Muscle of back (tissue), 3 donors: ENCODE measurements at regions not wholly inside any gene's neighbourhood (a gene's known extent, or its start where the extent isn't known, plus 50 kb on each side); places are given as distances from the start of the nearest gene placed in this dataset.
A peak's percentile ranks its signal among the peaks of the same experiment; 100 is the strongest.

Experiments used
- DNase-seq, 3 donors: peaks; one replicate each; pipeline versions ENCODE4 v3.0.0 to v3.0.0-alpha.2; 2013

DNA sequence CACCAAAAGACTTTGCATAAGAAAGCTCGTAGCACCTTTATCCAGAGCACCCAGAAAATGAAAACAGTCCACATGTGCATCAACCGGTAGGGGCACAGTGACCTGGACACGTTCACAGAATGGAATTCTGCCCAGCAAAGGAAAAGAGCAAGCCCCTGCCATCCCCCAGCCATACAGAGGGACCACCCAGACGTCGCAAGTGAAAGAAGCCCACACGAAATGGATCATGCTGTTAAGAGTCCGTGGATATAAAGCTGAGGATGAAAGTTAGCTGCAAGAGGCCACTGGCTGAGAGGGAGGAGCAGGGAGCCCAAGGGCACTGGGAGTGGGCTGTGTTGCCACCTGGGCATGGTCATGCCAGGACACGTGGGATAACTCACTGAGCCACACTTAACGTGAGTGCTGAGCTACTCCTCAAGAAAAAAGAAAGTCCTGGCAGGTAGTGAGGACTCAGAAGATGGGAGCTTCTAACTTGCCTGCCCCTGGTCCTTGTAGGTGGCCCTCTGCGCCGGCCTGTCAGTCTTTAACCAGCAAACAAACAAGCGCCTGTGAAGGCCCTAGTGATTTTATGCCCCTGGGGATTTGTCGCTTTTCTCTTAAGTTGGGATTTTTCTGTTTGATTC, 190.7 kb downstream of the C16orf95 start:
- DNase-seq, result peak in 1 of 3 donors; percentile 38

DNA sequence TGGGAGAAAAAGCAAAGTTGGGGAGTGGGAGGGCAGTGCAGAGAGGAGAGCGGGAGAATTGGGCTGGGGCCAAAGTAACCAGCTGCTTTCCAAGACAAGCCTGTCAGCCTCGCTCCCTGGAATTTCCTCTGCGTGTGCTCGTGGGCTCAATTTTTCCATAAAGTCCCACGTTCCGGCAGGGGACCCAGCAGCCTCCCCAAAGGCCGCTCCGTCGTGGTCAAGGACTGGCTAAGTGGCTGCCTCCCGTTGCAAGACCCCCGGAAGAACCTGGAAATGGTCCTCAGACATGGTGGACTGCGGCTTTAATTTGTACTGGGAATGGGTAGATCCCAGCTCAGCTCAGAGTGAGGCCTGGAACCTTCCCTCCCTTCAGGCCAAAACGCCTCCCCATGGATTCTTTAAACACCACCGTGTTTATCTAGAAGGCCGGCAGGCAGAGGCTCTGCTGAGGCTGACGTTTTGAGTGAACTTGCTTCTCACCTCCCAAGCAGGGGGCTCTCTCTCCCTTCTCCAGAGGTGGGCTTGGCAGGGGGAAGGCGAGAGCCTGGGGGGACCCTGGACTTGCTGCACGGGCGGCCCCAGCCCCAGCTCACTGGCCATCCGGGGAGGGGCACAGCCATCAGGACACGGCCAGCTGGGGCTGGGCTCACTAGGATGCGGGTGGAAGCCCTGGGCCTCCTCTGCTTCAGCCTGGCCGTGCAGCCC, 190.0 kb downstream of the C16orf95 start:
- DNase-seq, result peak; percentile 31 to 69 (median 57)

DNA sequence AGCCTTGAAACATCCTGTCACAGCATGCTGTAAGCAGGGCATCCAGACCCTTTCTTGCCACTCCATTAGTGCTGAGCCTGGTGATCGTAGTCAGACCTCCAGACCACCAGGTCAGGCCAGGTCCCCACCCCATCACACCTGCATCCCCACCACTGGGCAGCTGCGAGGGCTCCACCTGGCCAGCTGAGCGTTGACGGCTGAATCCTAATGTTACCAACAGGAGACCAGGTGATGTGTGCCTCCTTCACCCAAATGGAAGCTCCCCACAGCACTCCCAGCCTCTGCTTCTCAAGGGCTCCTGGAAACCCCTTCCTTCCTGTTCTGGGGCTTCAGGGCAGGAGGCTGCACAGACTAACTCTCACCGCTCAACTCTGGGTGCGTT, 189.4 kb downstream of the C16orf95 start:
- DNase-seq, result no peak

DNA sequence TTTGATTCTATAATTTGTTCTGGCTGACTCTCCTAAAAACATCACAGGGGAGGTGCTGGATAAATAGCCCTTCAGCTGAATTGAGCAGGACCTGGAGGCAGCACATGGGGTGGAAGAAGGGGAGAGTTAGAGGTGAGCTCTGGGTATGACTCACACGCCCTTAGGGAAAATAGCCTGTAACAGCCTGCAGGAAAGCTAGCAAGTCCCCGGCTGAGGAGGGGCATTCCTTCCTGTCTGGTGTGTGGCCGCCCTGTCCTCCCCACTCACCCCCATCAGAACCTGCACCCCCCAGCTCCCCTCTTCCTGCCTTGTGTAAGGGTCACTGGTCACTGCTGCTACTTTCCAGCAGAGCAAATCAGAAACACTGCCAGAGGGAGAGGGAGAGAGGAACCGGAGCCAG, 187.4 kb downstream of the C16orf95 start:
- DNase-seq, result peak in 1 of 3 donors; percentile 33

DNA sequence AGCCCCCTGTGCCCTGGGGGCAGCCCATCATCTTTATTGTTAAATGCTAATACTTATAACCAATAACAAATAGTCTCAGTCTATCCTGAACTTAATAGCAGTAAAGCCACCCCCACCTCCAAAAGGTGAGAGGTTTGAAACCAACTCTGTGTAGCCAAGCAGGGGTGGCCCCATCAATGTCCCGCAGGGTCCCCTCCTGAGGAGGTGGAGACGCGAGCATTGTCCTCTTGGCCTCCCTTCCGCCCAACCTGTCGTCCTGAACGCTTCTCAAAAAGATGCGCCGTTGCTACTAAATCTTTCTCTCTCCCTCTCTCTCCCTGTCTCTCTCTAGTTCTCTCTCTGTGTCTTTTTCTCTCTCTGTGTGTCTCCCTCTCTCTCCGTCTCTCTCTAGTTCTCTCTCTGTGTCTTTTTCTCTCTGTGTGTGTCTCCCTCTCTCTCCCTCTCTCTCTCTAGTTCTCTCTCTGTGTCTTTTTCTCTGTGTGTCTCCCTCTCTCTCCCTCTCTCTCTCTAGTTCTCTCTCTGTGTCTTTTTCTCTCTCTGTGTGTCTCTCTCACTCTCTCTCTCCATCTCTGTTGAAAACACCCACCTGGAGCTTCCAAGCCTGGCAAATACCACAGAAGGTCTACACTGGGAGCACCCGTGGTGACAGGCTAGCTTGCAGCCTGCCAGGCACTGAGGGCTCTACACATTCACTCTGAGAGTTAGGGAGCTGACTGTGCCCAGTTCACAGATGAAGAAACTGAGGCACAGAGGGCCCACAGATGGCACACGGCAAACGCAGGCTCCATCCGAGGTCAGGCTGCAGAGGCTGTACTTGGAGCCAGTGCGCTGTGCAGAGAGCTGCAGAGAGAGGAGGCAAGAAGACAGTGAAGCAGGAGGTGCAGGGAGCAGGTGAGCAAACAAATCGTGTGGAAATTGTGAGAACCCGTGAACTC, 185.9 kb downstream of the C16orf95 start:
- DNase-seq, result no peak

DNA sequence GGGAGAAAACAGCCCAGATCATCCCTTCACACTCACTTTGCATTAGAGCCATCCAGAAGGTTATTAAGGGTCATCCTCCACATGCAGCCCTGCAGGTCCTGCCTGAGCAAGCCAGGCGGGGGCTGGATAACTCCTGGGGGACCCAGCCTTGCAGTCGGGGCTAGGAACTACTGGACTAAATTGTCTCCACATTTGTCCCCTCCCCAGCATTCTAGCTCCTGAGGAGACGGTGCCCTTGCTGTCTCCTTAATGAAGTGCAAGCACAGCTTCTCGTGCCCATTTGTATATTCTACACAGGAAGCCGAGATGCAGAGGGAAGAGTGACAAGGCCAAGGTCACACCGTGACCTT, 185.2 kb downstream of the C16orf95 start:
- no peak for DNase-seq

DNA sequence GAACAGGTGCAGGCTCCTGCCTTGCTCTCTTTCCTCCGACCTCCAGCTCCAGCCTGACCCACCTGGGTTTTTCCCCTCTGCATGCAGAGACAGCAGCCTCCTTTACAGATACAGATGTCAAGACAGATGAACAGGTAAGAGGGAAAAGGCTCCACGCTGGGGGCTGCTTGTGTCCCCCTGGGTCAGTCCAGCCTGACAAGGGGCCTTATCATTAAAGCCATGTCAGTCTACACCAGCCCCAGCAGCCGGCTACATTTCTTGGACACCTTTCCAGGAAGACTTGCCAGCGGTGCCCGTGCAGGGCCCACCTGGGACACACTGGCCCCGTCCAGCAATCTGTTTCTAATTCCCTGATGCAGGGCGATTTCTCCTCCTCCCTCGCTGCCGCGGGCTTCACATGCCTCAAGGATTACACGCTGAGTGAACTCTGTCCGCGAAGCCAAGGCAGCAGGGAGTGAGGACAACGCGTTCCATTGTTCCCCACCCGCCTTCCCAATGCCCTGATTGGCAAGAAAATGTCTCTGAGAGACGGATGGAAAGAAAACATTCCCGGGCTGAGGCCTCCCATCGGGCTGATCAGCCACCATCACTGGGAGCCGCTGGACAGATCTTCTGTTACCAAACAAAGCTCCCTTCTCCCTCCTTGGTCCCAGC, 184.7 kb downstream of the C16orf95 start:
- peak in 2 of 3 donors; percentile 30 to 41 for DNase-seq

DNA sequence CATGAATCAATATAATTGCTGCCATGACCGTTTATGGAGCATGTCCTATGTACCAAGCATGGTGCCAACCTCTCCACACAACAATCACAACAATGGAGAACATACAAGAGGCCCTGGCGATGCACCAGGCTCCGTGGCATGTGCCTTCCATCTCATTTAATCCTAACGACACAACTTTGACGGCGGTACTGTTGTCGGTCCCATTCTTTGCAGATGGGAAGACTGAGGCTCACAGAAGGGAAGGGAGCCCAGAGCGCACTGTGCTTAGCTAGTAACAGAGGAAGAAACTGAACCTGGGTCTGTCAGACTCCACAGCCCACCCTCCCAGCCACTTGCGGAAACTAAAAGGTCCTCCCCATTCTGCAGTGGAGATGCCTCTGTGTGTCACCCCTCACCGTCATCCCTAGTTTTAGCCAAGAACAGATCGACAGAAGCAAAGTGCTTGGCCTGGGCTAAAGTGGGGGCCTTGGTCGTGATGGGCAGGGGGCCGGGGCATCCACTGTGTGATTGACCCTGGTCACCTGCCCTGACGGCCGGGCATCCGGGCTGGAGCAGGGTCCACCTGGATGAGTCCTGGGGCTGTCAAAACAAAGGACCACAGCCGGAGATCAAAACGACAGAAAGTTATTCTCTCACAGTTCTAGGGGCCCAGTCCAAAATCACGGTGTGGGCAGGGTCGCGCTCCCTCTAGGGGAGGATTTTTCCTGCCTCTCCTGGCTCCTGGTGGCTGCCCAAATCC, 183.9 kb downstream of the C16orf95 start:
- no peak for DNase-seq

DNA sequence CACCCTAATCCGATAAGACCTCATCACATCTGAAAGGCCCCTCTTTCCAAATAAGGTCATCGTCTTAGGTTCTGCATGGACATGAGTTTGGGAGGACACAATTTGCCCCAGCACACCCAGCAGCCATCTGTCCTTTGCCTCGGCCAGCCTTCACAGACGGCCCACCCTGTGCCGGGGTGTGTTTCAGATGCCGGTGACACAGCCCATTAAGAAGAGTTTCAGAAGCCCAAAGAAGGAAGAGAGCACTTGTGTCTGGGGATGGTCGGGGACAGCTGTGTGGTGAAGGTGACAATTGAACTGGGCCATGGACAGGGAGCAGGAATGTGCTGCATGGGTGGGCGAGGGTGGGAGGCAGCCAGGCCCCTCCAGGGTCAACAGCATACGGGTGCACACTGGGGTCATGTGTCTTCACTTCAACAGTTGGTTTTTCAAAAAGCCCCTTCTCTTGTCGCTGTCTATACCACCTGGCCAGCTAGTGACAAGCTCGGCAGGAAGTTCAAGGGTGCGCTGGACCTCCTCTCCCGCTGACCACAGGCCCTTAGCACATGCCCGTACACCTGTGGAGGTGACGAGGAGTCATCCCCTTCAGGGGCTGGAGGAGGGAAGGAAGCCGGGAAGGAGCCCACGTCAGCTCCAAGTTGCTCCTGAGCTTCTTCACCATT, 183.1 kb downstream of the C16orf95 start:
- DNase-seq, result no peak

DNA sequence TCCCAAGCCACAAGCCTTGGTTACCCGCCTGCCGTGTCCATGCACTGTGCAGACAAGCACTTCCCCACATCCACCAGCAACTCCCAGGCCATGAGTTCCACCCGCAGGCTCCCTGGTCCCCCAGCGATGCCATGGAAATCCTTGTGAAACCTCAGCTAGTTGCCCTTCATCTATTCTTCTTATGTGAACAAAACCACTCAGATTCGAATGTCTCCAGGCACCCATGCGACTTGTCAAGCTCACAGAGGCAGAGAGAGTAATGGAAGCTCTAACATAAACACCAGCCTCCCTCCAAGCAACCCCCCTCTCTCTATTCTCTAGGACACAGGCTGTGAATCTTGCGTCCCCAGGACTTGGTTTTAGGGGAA, 182.6 kb downstream of the C16orf95 start:
- no peak for DNase-seq

DNA sequence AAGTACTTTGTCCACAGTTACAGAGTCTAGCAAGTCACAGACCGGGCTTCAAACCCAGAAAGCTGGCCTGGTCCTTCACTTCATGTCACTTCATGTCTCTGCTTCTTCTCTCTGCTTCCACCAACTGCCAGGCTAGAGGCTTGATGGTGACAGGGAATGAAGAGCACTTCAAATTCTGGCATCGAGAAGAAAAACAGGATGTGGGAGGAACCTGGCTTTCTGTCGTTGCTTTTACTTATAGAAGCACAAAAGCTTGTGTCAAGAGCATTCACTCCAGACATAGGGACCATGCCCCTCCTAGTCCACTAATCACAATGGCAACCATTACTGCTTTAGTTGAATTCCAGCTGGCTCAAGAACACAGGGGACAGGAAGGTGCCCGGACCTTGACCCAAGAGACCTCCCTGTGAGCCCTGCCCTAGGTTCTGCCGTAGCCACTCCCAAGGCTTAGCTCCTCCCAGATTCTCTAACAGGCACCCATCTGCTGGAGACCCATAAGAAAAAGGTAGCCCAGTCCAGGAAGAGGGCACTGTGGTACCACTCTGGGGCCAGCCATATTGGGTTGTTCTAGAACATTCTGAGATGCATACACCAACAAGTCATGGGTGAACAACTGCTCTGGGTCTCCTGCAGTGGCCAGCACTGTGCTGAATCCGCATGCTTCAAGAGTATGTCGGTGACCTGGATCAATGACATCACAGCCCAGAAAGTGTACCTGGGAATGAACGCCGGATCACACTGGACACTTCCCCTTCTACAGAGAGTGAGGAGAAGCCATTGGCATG, 181.8 kb downstream of the C16orf95 start:
- no peak for DNase-seq

DNA sequence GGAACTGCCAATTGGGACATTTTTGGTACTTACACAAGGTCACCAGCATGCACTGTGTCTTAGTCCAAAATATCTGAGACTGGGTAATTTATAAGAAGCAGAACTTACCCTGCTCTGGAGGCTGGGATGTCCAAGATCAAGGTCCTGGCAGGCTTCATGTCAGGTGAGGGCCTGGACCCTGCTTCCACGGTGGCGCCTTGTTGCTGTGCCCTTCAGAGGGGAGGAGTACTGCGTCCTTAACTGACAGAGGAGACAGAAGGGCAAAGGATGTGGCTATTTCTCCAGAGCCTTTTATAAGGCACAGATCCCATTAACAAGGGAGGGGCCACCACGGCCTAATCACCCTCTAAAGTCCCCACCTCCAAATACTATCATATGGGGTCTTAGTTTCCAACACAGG, 178.9 kb downstream of the C16orf95 start:
- DNase-seq, result no peak

DNA sequence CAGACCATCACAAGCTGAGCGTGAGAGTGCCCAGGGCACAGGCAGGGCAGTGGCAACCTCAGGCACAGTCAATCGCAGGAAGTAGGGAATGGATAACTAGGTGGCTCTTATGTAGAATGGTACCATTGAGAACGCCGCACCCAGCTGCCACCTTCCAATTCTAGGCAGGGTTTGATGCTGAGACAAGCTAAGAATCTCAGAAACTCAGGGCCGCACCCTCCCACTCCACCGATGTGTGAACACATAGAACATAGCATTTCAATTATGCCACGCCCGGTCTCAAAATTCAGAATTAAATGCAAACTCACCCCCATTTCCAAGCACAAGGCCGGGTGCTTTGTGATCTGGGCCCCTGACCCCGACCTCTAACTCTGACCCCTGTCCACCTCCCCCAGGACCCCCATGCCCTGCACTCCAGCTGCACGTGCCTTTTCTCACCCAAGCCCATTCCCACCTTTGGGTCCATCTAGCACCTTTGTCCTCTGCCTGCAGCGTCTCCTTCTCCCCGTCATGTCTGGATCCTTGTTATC, 178.4 kb downstream of the C16orf95 start:
- no peak for DNase-seq

DNA sequence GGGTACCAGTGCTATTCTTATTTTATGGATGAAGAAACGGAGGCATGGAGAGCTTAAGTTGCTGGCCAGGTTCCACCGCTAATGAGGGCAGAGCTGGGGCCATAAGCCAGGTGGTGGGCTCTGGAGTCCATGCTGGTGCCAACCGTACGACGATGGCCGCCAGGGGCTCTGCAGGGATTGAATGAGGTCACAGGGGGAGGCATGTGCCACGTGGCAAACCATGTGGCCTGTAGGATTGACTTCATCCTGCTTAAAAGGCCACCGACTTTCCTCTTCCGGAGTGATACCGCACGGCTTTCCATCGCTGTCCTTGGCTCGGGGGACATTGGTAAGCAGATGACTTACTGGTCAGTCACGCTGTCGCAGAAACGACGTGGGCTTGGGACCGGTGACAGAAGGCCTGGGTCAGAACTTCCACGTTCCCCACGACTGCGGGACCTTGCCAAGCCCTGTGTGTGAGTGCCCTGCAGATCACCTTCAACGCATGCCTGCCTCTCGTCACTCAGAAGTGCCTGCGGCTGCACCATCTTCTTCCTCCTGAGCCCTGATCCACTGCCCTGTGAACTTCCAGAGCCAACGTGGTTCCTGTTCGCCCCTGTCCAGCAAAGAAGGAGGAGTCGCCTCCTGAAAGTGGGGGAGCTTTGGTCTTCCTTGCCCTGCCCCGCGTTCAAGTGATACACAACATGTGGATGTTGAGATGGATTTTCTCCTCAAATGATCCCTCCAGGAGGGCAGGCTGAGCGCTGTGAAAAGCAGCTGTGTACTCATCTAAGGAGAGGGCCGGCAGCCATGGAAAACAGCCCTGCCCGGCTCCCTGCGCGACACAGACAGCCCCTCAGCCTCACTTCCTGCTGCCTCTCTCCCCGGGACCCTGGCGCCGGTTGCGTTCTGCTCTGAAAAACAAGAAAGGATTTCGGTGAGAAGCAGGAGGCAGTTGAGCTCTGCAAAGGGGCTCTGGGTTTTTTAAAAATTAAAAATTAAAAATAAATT, 176.7 kb downstream of the C16orf95 start:
- peak in 2 of 3 donors; percentile 25 to 49 for DNase-seq

DNA sequence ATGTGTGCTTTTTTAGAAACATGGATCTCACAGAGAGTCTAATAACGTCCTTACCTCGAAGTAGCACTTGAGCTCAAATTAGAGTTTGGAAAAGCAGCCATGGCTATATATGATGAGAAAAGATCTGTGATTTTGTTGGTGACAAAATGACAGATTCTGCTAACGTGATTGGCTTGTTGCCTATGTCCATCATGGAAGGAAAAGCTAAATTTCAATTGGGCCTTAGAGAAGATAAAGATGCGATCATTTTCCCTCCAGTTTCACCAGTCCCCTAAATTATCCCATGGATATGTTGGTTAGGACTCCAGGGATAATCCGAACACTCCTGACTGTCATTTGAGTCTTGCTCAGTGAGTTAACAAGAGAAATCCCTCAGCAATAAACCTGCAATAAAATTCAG, 175.8 kb downstream of the C16orf95 start:
- no peak for DNase-seq

DNA sequence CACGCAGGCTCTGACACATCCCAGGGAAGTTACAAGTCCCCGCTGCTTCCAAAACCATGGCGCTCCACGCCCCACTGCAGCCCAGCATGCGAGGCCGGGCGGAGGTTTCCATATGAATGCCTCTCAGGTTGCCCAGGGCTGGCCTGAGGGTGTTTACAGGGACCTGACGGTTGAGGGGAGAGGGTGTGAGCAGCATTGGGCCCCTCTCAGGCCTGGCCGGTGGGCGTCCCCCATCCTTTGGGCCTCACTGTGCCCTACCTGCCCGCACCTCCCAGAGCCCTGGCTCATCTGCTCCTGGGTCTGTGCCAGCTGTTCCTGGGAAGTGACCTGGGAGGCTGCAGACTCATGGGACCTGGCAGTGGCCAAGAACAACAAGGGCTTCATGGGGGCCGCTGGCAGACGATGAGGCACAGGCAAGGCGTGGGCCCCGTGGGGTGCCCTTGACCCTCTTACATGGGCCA, 173.5 kb downstream of the C16orf95 start:
- DNase-seq, result no peak

DNA sequence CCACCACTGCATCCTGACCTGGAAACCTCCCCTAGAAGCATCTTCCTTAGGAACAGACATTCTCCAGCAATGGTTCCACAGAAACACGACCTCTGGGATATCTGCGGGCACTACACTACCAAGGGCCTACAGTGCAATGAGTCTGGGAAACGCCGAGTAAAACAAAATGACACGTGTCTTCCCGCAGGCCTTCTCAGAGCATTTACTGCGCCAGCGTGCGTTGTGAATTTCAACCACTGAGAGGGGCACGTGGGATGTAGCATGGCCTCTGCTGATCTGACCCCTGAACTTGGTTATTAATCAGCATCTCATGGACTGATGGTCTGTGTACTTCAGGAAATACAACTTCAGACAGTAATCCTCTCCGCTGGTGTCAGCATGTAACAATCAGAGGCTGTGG, 173.0 kb downstream of the C16orf95 start:
- no peak for DNase-seq
